GM12891 (cell line): ENCODE measurements at regions not wholly inside any gene's neighbourhood (a gene's known extent, or its start where the extent isn't known, plus 50 kb on each side); places are given as distances from the start of the nearest gene placed in this dataset.

Experiments used
- DNase-seq: peaks from one replicate; pipeline ENCODE4 v3.0.0; 2011; ENCODE audit warnings: low spot score; ENCODE audit not compliant: insufficient read length
- FAIRE-seq: peaks from 2 replicates; lab custom pipeline; 2011; peaks lifted over from hg19 to GRCh38; lab: Jason Lieb, UNC
- PAX5 ChIP-seq: IDR thresholded peaks from 2 replicates; pipeline ENCODE4 v1.6.1; 2011; ENCODE audit warnings: low read length, moderate library complexity, mild to moderate bottlenecking; ENCODE audit not compliant: insufficient read depth, severe bottlenecking
- POLR2A ChIP-seq: IDR thresholded peaks from 2 replicates; pipeline ENCODE4 v1.6.1; 2011; ENCODE audit warnings: low read depth, low read length, control low read depth
- POLR2AphosphoS5 ChIP-seq: IDR thresholded peaks from 2 replicates; pipeline ENCODE4 v1.6.1; 2011; ENCODE audit warnings: low read depth, low read length, control low read depth
- POU2F2 ChIP-seq: IDR thresholded peaks from 2 replicates; pipeline ENCODE4 v1.6.1; 2011; ENCODE audit warnings: low read depth, mild to moderate bottlenecking, control low read depth, low read length, moderate library complexity
- SPI1 ChIP-seq: IDR thresholded peaks from 2 replicates; pipeline ENCODE4 v1.6.1; 2011; ENCODE audit warnings: low read depth, low read length, control low read depth
- TAF1 ChIP-seq: IDR thresholded peaks from 2 replicates; pipeline ENCODE4 v1.6.1; 2011; ENCODE audit warnings: low read depth, low read length, control low read depth

DNA sequence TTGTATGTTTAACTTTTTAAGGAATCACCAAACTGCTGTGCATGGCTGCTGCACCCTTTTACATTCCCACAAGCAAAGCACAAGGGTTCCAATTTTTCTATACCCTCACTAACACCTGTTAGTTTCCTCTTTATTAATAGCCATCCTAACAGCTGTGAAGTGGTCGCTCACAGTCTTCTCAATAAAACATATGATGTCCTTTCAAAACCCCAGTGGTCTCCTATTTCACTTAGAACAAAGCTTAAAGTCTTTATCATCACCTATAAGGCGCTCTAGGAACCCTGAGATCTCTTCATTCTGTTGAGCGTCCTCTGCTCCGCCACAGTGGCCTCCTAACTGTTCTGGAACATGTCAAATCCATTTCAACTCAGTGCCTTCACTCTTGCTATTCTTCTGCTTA is 400.5 kb downstream of the KLF12 start:
- TF ChIP-seq TAF1 (no peak), SPI1 (no peak), POU2F2 (no peak), POLR2A (no peak), POLR2AphosphoS5 (no peak), PAX5 (no peak)
- DNase-seq, result no peak
- FAIRE-seq, result no peak

DNA sequence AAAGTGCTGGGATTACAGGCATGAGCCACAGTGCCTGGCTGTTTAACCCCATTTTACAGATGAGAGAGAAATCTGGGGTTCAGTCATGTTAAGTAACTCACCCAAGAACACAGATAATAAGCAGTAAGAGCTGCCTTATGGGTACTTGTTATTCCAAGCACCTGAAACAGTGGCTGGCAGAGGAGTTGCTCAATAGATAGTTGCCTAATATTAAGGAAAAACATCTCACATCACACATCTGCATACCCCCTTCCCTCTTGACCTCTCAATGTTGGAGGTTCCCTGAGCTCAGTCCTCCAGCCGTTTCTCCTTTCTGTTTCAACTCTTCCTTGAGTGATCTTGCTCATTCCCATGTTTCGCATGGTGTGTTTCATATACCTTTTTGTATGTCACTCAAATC is 401.9 kb downstream of the KLF12 start:
- FAIRE-seq (no peak), DNase-seq (no peak)
- TF ChIP-seq SPI1 (no peak), POLR2A (no peak), PAX5 (no peak), POU2F2 (no peak), POLR2AphosphoS5 (no peak), TAF1 (no peak)

DNA sequence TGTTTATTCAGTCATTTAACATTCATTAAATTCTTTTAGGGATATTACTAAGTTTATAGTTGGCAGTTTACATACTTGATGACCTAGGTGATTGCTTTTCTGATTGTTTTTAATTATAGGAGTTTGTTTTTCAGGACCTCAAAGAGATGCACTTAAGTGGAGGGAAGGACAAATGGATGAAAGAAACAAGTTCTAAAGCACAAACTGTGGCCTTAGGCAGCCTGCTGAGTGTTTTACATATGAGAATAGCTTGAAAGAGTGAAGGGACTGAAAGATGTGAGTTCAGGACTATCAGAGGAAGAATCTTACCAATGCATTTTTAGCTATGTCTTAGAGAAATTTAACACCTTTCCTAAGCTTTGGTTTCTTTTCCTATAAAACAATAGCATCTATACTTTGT is 402.6 kb downstream of the KLF12 start:
- FAIRE-seq (no peak), DNase-seq (no peak)
- TF ChIP-seq PAX5, result no peak
- TF ChIP-seq TAF1, result no peak
- TF ChIP-seq POLR2A, result no peak
- TF ChIP-seq SPI1, result no peak
- TF ChIP-seq POLR2AphosphoS5, result no peak
- no peak for TF ChIP-seq POU2F2

DNA sequence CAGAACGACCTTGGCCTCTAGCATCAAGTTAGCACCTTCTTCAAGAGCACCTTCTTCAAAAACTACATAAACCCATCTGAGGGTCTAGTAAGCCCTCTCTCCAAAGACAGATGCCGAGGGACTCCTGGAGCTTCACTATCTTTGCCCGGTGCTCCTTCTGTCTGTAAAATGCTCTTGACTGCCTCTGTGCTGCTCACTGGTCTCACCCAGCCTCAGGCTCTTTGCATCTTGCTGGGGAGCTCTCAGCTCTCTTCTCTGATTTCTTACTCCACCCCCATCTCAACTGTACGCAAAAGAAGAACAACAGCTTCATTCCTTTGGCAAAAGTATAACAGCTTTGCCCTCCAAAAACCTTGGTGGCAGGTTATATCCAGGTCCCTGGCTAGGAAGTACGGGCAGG is 404.2 kb downstream of the KLF12 start:
- no peak for DNase-seq
- FAIRE-seq, result no peak
- TF ChIP-seq SPI1 (no peak), POLR2AphosphoS5 (no peak), TAF1 (no peak), PAX5 (no peak), POLR2A (no peak), POU2F2 (no peak)

DNA sequence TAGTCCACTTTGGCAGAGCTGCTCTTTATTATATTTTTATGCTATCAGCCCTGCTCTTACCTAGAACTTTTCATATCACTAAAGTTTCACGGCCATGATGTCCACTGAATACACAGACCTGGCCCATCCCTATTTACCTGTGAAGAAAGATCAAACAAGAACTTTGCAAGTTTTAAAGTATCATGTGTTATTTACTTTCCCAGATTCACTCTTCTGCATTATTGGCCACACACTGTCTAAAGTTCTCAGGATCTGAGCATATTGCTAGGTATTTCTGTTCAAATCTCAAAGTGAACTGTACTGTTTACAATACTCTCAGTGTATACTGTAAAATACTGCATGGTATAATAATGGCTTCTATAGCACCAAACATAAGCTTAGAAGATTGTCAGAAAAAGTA is 405.2 kb downstream of the KLF12 start:
- DNase-seq (no peak), FAIRE-seq (no peak)
- TF ChIP-seq SPI1 (no peak), POLR2AphosphoS5 (no peak), POLR2A (no peak), TAF1 (no peak), PAX5 (no peak), POU2F2 (no peak)

DNA sequence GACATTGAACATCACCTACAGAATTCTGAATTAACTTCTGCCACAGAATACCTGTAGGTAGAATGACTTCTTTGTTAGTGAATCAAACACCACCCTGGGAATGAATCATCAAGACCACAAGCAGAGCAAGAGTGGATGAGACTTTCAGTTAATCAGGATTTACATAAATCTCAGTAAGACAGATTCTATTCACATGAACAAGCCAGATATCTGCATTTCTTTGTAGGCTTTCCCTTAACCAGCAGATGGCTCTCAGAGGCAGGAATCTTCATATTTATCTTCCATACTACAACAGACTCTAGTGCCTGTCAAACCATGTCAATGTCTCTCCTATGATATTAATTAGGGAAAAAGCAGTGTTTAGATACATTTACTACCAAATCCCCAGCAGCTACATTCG is 412.1 kb downstream of the KLF12 start:
- DNase-seq (peak; percentile 5), FAIRE-seq (peak; percentile 79)
- TF ChIP-seq SPI1 (no peak), TAF1 (no peak), PAX5 (no peak), POLR2A (no peak), POLR2AphosphoS5 (no peak), POU2F2 (no peak)

DNA sequence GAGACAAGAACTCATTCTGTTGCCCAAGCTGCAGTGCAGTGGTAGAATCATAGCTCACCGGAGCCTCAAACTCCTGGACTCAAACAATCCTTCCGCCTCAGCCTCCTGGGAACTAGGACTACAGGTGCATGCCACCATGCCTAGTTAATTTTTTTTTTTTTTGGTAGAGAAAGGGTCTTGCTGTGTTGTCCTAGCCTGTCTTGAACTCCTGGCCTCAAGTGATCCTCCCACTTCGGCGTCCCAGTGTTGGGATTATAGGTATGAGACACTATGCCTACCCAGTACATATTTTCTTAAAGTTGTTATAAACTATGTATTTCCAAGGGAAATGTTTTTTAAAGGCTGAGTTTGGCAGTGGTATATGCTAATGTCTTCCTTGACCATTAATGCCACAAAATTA is 412.6 kb downstream of the KLF12 start:
- TF ChIP-seq POU2F2 (no peak), POLR2AphosphoS5 (no peak), TAF1 (no peak), POLR2A (no peak), PAX5 (no peak), SPI1 (no peak)
- DNase-seq (no peak), FAIRE-seq (no peak)

DNA sequence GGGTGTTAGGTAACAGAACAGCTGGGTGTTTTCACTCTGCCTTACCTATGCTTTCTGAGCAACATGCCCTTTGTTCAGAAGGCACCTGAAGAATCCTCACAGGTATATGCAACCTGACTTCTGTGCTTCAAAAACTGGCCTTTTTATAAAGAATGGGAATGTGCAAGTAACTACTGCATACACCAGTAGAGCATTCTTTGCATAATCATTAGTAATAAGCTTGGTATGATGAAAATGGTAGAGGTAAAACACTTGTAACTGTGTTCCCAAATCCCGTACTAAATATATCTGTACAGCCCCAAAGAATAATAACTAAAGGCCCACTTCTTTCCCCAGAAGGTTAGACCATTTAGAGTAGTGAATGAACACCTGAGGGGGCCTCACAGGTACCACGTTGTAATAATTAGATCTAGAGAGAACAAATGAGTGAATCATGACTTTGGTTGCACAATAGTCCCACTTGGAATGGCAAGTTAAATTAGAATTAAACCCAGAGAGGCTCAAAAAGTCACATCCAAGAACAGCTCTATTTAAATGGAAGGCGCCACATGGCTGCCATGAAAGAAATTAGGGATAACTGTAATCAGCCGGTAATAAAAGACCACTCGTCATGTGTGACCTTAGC is 413.9 kb downstream of the KLF12 start:
- TF ChIP-seq POU2F2, result no peak
- TF ChIP-seq POLR2A, result no peak
- TF ChIP-seq PAX5, result no peak
- TF ChIP-seq TAF1, result no peak
- no peak for TF ChIP-seq POLR2AphosphoS5
- no peak for TF ChIP-seq SPI1
- DNase-seq, result no peak
- no peak for FAIRE-seq

DNA sequence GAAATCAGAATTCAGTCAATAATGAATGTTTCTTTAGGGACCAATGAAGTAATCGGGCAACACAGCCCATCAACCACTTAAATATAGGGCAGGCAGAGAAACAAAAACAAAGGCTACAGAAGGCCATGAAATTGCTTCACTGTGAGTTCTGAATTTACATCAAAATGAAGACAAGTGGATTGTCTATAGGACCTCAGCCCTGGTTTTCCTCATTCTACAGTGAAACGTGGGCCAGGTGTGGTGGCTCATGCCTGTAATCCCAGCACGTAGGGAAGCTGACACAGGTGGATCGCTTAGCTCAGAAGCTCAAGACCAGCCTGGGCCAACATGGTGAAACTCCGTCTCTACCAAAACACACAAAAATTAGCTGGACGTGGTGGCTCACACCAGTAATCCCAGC is 416.0 kb downstream of the KLF12 start:
- no peak for DNase-seq
- FAIRE-seq, result no peak
- TF ChIP-seq TAF1, result no peak
- TF ChIP-seq PAX5, result no peak

DNA sequence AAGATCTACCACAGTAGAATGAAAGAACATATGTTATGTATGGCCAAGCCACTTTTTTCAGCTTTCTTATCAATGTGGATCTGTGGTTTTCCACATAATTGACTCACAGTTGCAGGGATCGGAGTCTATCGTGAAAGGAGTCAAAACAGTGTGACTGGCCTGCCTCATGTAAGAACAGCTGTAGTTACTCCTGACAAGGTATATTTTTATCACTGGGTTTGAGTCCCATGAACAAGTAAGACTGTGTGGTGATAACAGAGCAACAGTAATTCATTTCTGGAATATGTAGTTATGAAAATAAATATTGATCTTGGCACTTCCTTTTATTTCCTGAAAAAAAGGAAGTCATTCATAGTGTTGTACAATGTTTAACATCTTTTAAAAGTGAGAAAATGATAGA is 416.6 kb downstream of the KLF12 start:
- no peak for DNase-seq
- FAIRE-seq, result no peak
- no peak for TF ChIP-seq TAF1
